SK-N-SH (cell line): ENCODE measurements at regions not wholly inside any gene's neighbourhood (a gene's known extent, or its start where the extent isn't known, plus 50 kb on each side); places are given as distances from the start of the nearest gene placed in this dataset.

Experiments used
- CTCF ChIP-seq: fragments of 200-600 bp; sonication (generic); IDR thresholded peaks from 2 replicates; pipeline ENCODE4 v1.6.1; 2017; ENCODE audit warnings: antibody characterized with exemption, mild to moderate bottlenecking, moderate library complexity
- ELF1 ChIP-seq: IDR thresholded peaks from 2 replicates; pipeline ENCODE4 v1.4.0; 2012
- EP300 ChIP-seq, 2 experiments: IDR thresholded peaks; 2 replicates each; pipeline versions ENCODE4 v1.4.0 to v1.6.1; 2012; ENCODE audit warnings: borderline replicate concordance in 1 of 2, low read depth in 1 of 2, low read length in 1 of 2
- EZH2phosphoT487 ChIP-seq: fragments of 200-600 bp; sonication (generic); IDR thresholded peaks from 2 replicates; pipeline ENCODE4 v1.6.1; 2017; ENCODE audit warnings: low read depth, mixed run types, mild to moderate bottlenecking, antibody characterized with exemption, moderate library complexity, borderline replicate concordance
- POLR2AphosphoS5 ChIP-seq: IDR thresholded peaks from 2 replicates; pipeline ENCODE4 v1.6.1; 2012; ENCODE audit warnings: low read depth, low read length
- RAD21 ChIP-seq: IDR thresholded peaks from 2 replicates; pipeline ENCODE4 v1.6.1; 2012; ENCODE audit warnings: mild to moderate bottlenecking, low read length
- SMC3 ChIP-seq: IDR thresholded peaks from 2 replicates; pipeline ENCODE4 v1.6.1; 2012; ENCODE audit warnings: low read depth, low read length, improper control_type of control experiment
- TAF1 ChIP-seq: IDR thresholded peaks from 2 replicates; pipeline ENCODE4 v1.6.1; 2012; ENCODE audit warnings: low read depth, mild to moderate bottlenecking, low read length, moderate library complexity, borderline replicate concordance
- TF ChIP-seq, protein P1 (sequence below): IDR thresholded peaks from 2 replicates; pipeline ENCODE4 v1.4.0; 2012; ENCODE audit warnings: low read depth, borderline replicate concordance
- TF ChIP-seq, protein P2 (sequence below): IDR thresholded peaks from 2 replicates; pipeline ENCODE4 v1.4.0; 2012; ENCODE audit warnings: low read depth

DNA sequence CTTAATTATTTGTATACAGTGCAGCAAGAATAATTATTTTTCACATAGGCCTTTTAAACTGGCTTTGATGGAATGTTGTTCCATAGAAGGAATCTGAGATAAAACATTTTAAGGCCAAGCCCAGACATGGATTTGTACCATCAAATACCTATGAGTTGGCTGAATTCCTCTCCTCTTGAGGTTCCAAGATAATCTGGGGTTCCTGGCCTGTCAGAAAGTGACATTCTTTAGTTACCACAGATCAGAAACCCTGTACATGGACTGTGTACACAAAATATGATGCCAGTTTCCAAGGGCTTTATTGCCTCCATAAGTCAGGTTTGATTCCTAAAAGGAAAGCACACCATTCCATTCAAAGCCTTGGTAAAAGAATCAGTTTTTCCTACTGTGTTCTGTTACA is 1256.7 kb upstream of the NRXN1 start:
- TF ChIP-seq, protein P1, sequence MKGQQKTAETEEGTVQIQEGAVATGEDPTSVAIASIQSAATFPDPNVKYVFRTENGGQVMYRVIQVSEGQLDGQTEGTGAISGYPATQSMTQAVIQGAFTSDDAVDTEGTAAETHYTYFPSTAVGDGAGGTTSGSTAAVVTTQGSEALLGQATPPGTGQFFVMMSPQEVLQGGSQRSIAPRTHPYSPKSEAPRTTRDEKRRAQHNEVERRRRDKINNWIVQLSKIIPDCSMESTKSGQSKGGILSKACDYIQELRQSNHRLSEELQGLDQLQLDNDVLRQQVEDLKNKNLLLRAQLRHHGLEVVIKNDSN = no peak
- TF ChIP-seq, protein P2, sequence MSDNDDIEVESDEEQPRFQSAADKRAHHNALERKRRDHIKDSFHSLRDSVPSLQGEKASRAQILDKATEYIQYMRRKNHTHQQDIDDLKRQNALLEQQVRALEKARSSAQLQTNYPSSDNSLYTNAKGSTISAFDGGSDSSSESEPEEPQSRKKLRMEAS = no peak
- TF ChIP-seq CTCF (no peak), RAD21 (no peak), TAF1 (no peak), POLR2AphosphoS5 (no peak), ELF1 (no peak), EZH2phosphoT487 (no peak), EP300 (IDR thresholded peaks at IDR 0.05; ENCODE audit: borderline replicate concordance in 1 of 2, low read depth in 1 of 2, low read length in 1 of 2) (no peak), SMC3 (no peak)
